Prostate gland (tissue), 2 donors: ENCODE measurements at regions not wholly inside any gene's neighbourhood (a gene's known extent, or its start where the extent isn't known, plus 50 kb on each side); places are given as distances from the start of the nearest gene placed in this dataset.
"Not testable (repeated sequence)": the region's sequence is repeated elsewhere in the genome, so short reads cannot be mapped to it uniquely, and the experiment has no call there.

Source experiments
- DNase-seq: peaks from one replicate; pipeline ENCODE4 v3.0.0-alpha.2; 2019; ENCODE audit warnings: low spot score
- H3K27ac ChIP-seq, 2 donors: fragments of 200-600 bp; sonication (generic); 2 replicates each; pipeline ENCODE4 v1.5.1; 2017 to 2019
- H3K27me3 ChIP-seq: fragments of 200-600 bp; sonication (generic); replicated peaks from 2 replicates; pipeline ENCODE4 v1.5.1; 2019; ENCODE audit not compliant: insufficient read depth
- H3K36me3 ChIP-seq, 2 donors: fragments of 200-600 bp; sonication (generic); 1 replicate in 1 of 2; 2 replicates in 1 of 2; pipeline versions ENCODE4 v1.5.1 to v1.8.1; 2017 to 2019
- H3K4me1 ChIP-seq: fragments of 200-600 bp; sonication (generic); replicated peaks from 2 replicates; pipeline ENCODE4 v1.5.1; 2019
- H3K4me3 ChIP-seq, 2 donors: fragments of 200-600 bp; sonication (generic); 2 replicates each; pipeline ENCODE4 v1.5.1; 2017 to 2019
- H3K9me3 ChIP-seq: fragments of 200-600 bp; sonication (generic); 2 replicates; pipeline ENCODE4 v1.5.1; 2017
- POLR2A ChIP-seq: fragments of 450-650 bp; IDR thresholded peaks from one replicate; pipeline ENCODE4 v1.6.1; 2016; ENCODE audit warnings: antibody characterized with exemption, mild to moderate bottlenecking
- POLR2AphosphoS5 ChIP-seq: sonication (generic); formaldehyde crosslinking; IDR thresholded peaks from one replicate; pipeline ENCODE4 v1.6.1; 2017; ENCODE audit warnings: antibody characterized with exemption
- WGBS: methylation state at CpG from one replicate; pipeline ENCODE4 v1.1.5; 2018; 5-methylcytosine and 5-hydroxymethylcytosine counted together
- intact Hi-C: fragments of 100-400 bp; cut with DNase I; formaldehyde crosslinking; loops from one replicate; pipeline ENCODE4 v1.14.2; 2022
- TF ChIP-seq, protein P1 (sequence below), 4 experiments: fragments of 200-600 bp in 2 of 4; fragments of 450-650 bp in 2 of 4; sonication (generic) in 2 of 4; IDR thresholded peaks; 1 replicate in 3 of 4; 2 replicates in 1 of 4; pipeline ENCODE4 v1.5.1; 2016 to 2019; ENCODE audit warnings: antibody characterized with exemption in 4 of 4, mild to moderate bottlenecking in 2 of 4, moderate library complexity in 2 of 4

- Histone ChIP-seq H3K9me3 (no peaks in the 10 kb centered on the region), H3K36me3 (no peaks in the 10 kb centered on the region), H3K4me3 (no peak overlapping the region), H3K27ac (no peak overlapping the region), H3K27me3 (no peaks in the 10 kb centered on the region), H3K4me1 (no peaks in the 10 kb centered on the region)
- DNase-seq: no peak
- 40% methylated on average over 5 of the region's 5 CpGs for WGBS
- TF ChIP-seq POLR2AphosphoS5 (no peak), POLR2A (no peak)
- TF ChIP-seq, protein P1, sequence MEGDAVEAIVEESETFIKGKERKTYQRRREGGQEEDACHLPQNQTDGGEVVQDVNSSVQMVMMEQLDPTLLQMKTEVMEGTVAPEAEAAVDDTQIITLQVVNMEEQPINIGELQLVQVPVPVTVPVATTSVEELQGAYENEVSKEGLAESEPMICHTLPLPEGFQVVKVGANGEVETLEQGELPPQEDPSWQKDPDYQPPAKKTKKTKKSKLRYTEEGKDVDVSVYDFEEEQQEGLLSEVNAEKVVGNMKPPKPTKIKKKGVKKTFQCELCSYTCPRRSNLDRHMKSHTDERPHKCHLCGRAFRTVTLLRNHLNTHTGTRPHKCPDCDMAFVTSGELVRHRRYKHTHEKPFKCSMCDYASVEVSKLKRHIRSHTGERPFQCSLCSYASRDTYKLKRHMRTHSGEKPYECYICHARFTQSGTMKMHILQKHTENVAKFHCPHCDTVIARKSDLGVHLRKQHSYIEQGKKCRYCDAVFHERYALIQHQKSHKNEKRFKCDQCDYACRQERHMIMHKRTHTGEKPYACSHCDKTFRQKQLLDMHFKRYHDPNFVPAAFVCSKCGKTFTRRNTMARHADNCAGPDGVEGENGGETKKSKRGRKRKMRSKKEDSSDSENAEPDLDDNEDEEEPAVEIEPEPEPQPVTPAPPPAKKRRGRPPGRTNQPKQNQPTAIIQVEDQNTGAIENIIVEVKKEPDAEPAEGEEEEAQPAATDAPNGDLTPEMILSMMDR (IDR thresholded peaks at IDR 0.05): no peak
- intact Hi-C loops: no loop called here
These were observed 69.0 kb upstream of the GPR158 start for GRCh38 chr10:25105743-25106260.

DNA sequence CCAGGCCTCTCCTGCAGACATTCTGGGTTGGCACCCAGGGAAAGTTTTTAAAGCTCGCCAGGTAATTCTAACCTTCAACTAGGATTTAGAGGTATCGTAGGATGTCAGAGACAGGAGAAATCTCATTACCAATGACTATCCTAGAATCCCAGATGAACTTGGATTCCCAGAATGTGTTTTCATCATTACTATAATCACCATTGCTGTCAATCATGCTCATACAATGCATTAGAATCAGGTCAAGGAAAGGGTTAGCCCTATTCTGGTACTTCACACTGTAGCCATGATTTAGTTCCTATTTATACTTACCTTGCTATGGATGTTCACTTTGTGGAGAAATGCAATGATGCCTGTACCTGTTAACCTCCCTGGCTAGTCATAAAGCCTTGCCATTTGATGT is 67.0 kb upstream of the GPR158 start:
- Histone ChIP-seq H3K4me1 (no peaks in the 10 kb centered on the region), H3K27ac (no peak overlapping the region), H3K27me3 (no peaks in the 10 kb centered on the region), H3K9me3 (no peaks in the 10 kb centered on the region), H3K4me3 (no peak overlapping the region), H3K36me3 (no peaks in the 10 kb centered on the region)
- intact Hi-C loops: no loop called here
- WGBS: 90% methylated on average over 2 of the region's 2 CpGs
- TF ChIP-seq, protein P1 (IDR thresholded peaks at IDR 0.05): no peak
- TF ChIP-seq POLR2A: no peak
- no peak for TF ChIP-seq POLR2AphosphoS5
- DNase-seq: no peak

- H3K9me3 ChIP-seq, DNase-seq, H3K27me3 ChIP-seq, H3K4me1 ChIP-seq, intact Hi-C loops, H3K27ac ChIP-seq, H3K4me3 ChIP-seq, H3K36me3 ChIP-seq: not testable (repeated sequence)
- 96% methylated on average over 7 of the region's 7 CpGs for WGBS
These were observed 64.9 kb upstream of the GPR158 start for GRCh38 chr10:25109896-25110295.

DNA sequence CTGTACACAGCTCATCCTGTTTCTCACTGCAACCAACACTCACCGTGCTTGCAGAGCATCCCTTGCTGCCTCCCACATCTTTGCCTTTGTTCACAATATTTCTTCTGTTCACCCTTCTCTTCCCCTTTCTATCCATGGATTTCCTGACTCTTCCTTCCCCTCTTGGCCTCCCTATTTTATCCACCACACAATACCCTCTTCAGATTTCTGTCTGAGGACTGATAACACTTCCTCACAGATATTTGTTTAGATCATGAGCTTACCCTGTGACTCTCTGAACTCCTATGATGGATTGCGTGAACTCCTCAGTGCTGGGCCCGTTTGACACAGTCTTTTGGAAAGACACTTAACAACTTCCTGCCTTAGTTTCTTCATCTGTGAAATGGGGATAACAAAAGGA is 62.8 kb upstream of the GPR158 start:
- intact Hi-C loops: no loop called here
- no peak for DNase-seq
- Histone ChIP-seq H3K4me3 (no peak overlapping the region), H3K27me3 (no peaks in the 10 kb centered on the region), H3K9me3 (no peaks in the 10 kb centered on the region), H3K27ac (no peak overlapping the region), H3K4me1 (no peaks in the 10 kb centered on the region), H3K36me3 (no peaks in the 10 kb centered on the region)
- TF ChIP-seq POLR2A (no peak), POLR2AphosphoS5 (no peak)
- TF ChIP-seq, protein P1 (IDR thresholded peaks at IDR 0.05): no peak
- WGBS: 76% methylated on average over 3 of the region's 3 CpGs

DNA sequence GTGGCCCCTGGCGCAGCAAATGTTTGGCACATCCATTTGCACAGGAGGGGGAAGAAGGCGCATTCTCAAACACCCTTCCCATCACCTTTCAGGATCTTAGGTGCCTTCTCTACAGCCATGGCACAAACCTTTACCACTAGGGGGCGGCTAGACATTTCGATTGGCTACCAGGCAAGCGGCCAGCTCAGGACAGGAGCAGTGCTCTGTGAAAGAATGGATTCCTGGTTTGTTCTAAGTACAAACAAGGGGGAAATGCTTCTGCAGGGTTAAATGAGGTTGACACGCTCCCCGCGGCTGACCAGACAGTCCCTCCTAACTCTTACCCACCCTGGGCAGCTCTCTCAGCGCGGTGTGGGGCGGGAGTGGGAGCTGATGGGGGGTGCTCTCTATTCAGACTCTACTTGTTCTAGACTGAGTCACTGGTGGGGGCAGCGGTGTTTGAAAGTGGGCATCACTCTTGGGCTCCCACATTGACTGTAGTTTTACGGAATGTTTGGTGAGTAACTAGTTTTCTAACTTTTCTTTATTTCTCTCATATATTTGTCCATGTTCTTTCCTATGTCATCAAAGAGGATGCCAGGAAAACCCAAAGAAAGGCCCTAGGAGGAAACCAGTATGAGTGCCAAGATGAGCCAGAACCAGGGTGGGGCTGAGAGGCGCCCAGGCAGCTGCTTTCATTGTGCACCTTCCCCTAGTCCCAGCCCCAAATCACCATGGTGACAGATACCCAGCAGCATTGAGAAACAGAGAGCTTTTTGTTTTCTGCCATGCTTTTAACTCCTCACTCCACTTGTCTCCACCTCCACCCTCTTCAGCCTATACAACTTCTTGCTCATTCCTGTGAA is 61.4 kb upstream of the GPR158 start:
- Histone ChIP-seq H3K9me3 (no peaks in the 10 kb centered on the region), H3K36me3 (no peaks in the 10 kb centered on the region), H3K4me3 (no peak overlapping the region), H3K27me3 (no peaks in the 10 kb centered on the region), H3K27ac (no peak overlapping the region), H3K4me1 (no peaks in the 10 kb centered on the region)
- DNase-seq: peak; percentile 71
- 15% methylated on average over 14 of the region's 14 CpGs for WGBS
- intact Hi-C loops: loop anchor here (1.0 kb wide), 1 partner anchor 569 kb away; no protein-coding TSS in a partner anchor
- TF ChIP-seq POLR2AphosphoS5: no peak
- TF ChIP-seq, protein P1 (IDR thresholded peaks at IDR 0.05): peak in 3 of 4 experiments; percentile 59 to 77 (median 59)
